SK-N-SH treated with all-trans-retinoic acid at 6 μM for 48 hours (cell line): ENCODE measurements at regions not wholly inside any gene's neighbourhood (a gene's known extent, or its start where the extent isn't known, plus 50 kb on each side); places are given as distances from the start of the nearest gene placed in this dataset.

Experiments
- ATAC-seq: fragments of 200-7000 bp; cut with Tn5 transposase; 3 replicates; pipeline ENCODE4 v1.9.1; 2020; ENCODE audit warnings: mild to moderate bottlenecking, moderate library complexity
- ARNTL ChIP-seq: fragments of 450-650 bp; formaldehyde crosslinking; IDR thresholded peaks from 2 replicates; pipeline ENCODE4 v1.5.0; 2020; ENCODE audit warnings: low read depth, mild to moderate bottlenecking, moderate library complexity, borderline replicate concordance
- CSDC2 ChIP-seq: fragments of 250-450 bp; sonication (Bioruptor Pico); IDR thresholded peaks from 2 replicates; pipeline ENCODE4 v1.5.0; 2020; ENCODE audit warnings: mild to moderate bottlenecking, moderate library complexity
- GLIS3 ChIP-seq: fragments of 250-450 bp; sonication (Bioruptor Pico); IDR thresholded peaks from 2 replicates; pipeline ENCODE4 v1.5.0; 2020; ENCODE audit warnings: mild to moderate bottlenecking, moderate library complexity
- ISL1 ChIP-seq: fragments of 250-450 bp; sonication (Bioruptor Pico); IDR thresholded peaks from 2 replicates; pipeline ENCODE4 v2.1.2; 2022; ENCODE audit warnings: mild to moderate bottlenecking, moderate library complexity
- PPARA ChIP-seq: fragments of 250-450 bp; sonication (Bioruptor Pico); IDR thresholded peaks from 2 replicates; pipeline ENCODE4 v1.5.0; 2020; ENCODE audit warnings: mild to moderate bottlenecking, borderline replicate concordance
- SNAI2 ChIP-seq: fragments of 250-450 bp; sonication (Bioruptor Pico); IDR thresholded peaks from 2 replicates; pipeline ENCODE4 v1.5.0; 2020; ENCODE audit warnings: mild to moderate bottlenecking, moderate library complexity
- TCF4 ChIP-seq: fragments of 250-450 bp; sonication (Bioruptor Pico); IDR thresholded peaks from 2 replicates; pipeline ENCODE4 v1.8.0; 2021; ENCODE audit warnings: mild to moderate bottlenecking, moderate library complexity, borderline replicate concordance
- TOX ChIP-seq: fragments of 250-450 bp; sonication (Bioruptor Pico); IDR thresholded peaks from 2 replicates; pipeline ENCODE4 v1.8.0; 2021; ENCODE audit warnings: mild to moderate bottlenecking, moderate library complexity, borderline replicate concordance
- ZC3H10 ChIP-seq: fragments of 250-450 bp; sonication (Bioruptor Pico); IDR thresholded peaks from 2 replicates; pipeline ENCODE4 v1.5.1; 2021; ENCODE audit warnings: mild to moderate bottlenecking, moderate library complexity
- ZFP30 ChIP-seq: fragments of 450-650 bp; formaldehyde crosslinking; IDR thresholded peaks from 2 replicates; pipeline ENCODE4 v1.5.0; 2022; ENCODE audit warnings: mild to moderate bottlenecking, moderate library complexity
- ZNF565 ChIP-seq: fragments of 450-650 bp; formaldehyde crosslinking; conservative IDR thresholded peaks from 2 replicates; pipeline ENCODE4 v1.5.0; 2020; ENCODE audit warnings: low read depth, mild to moderate bottlenecking, moderate library complexity
- ZNF70 ChIP-seq: fragments of 450-650 bp; formaldehyde crosslinking; IDR thresholded peaks from 2 replicates; pipeline ENCODE4 v1.5.0; 2020; ENCODE audit warnings: mild to moderate bottlenecking, moderate library complexity
- ZNF8 ChIP-seq: fragments of 450-650 bp; formaldehyde crosslinking; IDR thresholded peaks from 2 replicates; pipeline ENCODE4 v1.5.0; 2020; ENCODE audit warnings: mild to moderate bottlenecking, moderate library complexity
- TF ChIP-seq, protein P1 (sequence below): fragments of 250-450 bp; sonication (Bioruptor Pico); IDR thresholded peaks from 2 replicates; pipeline ENCODE4 v1.8.0; 2021; ENCODE audit warnings: low read depth, mild to moderate bottlenecking, moderate library complexity, borderline replicate concordance
- TF ChIP-seq, protein P2 (sequence below): fragments of 250-450 bp; sonication (Bioruptor Pico); IDR thresholded peaks from 2 replicates; pipeline ENCODE4 v1.5.1; 2020; ENCODE audit warnings: low read depth, mild to moderate bottlenecking, moderate library complexity
- TF ChIP-seq, protein P3 (sequence below): fragments of 250-450 bp; sonication (Bioruptor Pico); IDR thresholded peaks from 2 replicates; pipeline ENCODE4 v1.8.0; 2020; ENCODE audit warnings: mild to moderate bottlenecking, moderate library complexity, borderline replicate concordance
- TF ChIP-seq, protein P4 (sequence below): fragments of 250-450 bp; sonication (Bioruptor Pico); IDR thresholded peaks from 2 replicates; pipeline ENCODE4 v1.5.1; 2021; ENCODE audit warnings: mild to moderate bottlenecking, moderate library complexity

DNA sequence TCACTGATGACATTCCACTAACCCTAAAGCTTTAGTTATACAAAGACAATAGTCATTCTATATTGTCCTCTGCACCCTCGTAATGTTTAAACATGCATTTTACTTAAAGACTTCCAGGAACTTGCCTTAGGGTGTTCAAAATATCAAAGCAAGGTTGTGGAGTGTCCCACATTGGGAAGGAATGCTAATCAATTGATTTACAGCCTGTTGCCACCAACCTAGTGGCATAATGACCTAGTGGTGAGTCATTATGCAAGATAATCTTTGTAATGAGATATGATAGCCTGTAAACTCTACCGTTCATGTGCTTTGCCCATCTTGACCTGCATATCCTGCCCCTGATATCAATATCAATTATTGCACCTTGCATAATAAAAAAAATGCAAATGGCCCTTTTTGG lies 542.9 kb downstream of the CDH9 start (continued):
- TF ChIP-seq, protein P1, sequence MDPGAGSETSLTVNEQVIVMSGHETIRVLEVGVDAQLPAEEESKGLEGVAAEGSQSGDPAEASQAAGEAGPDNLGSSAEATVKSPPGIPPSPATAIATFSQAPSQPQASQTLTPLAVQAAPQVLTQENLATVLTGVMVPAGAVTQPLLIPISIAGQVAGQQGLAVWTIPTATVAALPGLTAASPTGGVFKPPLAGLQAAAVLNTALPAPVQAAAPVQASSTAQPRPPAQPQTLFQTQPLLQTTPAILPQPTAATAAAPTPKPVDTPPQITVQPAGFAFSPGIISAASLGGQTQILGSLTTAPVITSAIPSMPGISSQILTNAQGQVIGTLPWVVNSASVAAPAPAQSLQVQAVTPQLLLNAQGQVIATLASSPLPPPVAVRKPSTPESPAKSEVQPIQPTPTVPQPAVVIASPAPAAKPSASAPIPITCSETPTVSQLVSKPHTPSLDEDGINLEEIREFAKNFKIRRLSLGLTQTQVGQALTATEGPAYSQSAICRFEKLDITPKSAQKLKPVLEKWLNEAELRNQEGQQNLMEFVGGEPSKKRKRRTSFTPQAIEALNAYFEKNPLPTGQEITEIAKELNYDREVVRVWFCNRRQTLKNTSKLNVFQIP (CRISPR knock-in tag): no peak

DNA sequence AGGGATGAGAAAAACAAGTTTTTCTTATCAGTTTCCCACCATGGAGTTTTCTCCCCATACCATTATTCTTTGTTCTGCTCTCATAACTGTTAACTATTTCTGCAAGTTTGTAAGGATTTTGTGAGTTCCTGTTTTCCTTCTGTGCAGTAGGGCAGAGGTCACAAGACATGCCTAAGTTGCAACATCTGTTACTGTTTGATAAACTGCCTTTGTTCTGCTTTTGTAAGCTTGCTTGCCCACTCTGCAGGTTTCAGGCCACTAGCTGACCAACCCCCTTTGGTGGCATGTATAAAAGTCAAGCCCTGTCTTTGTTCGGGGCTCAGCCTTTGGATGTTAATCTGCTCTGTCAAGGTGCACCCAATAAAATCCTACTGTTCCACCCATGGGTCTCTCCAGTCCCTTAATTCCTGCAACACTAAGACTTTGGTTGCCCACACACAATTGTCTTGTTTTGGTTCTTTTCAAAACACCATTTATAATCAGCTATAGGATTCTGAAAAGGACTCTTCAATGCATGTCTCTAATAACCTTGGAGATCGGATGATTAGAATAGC lies 545.4 kb downstream of the CDH9 start:
- no peak for ATAC-seq

DNA sequence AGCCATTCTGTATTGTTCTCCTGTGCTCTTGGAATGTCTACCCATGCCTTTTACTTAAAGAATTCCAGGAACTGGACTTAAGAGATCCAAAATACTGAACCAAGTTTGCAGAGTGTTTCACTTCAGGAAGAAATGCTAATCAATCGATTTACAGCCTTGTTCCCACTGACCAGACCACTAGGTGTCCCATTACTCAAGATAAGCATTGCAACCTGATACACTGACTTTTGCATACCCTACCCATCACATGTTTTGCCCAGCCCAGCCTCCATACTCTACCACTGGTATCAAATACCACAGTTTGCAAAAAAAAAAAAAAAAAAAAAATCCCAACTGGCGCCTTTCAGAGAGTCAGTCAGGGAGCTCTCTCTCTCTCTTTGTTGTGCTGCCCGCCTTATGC lies 550.8 kb downstream of the CDH9 start:
- TF ChIP-seq, protein P1 (CRISPR knock-in tag): no peak
- no peak for TF ChIP-seq ZNF8 (CRISPR knock-in tag)
- no peak for TF ChIP-seq ZFP30 (CRISPR knock-in tag)
- TF ChIP-seq SNAI2: no peak
- TF ChIP-seq, protein P2, sequence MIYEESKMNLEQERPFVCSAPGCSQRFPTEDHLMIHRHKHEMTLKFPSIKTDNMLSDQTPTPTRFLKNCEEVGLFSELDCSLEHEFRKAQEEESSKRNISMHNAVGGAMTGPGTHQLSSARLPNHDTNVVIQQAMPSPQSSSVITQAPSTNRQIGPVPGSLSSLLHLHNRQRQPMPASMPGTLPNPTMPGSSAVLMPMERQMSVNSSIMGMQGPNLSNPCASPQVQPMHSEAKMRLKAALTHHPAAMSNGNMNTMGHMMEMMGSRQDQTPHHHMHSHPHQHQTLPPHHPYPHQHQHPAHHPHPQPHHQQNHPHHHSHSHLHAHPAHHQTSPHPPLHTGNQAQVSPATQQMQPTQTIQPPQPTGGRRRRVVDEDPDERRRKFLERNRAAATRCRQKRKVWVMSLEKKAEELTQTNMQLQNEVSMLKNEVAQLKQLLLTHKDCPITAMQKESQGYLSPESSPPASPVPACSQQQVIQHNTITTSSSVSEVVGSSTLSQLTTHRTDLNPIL (CRISPR knock-in tag): no peak
- TF ChIP-seq, protein P3, sequence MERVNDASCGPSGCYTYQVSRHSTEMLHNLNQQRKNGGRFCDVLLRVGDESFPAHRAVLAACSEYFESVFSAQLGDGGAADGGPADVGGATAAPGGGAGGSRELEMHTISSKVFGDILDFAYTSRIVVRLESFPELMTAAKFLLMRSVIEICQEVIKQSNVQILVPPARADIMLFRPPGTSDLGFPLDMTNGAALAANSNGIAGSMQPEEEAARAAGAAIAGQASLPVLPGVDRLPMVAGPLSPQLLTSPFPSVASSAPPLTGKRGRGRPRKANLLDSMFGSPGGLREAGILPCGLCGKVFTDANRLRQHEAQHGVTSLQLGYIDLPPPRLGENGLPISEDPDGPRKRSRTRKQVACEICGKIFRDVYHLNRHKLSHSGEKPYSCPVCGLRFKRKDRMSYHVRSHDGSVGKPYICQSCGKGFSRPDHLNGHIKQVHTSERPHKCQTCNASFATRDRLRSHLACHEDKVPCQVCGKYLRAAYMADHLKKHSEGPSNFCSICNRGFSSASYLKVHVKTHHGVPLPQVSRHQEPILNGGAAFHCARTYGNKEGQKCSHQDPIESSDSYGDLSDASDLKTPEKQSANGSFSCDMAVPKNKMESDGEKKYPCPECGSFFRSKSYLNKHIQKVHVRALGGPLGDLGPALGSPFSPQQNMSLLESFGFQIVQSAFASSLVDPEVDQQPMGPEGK (CRISPR knock-in tag): no peak
- TF ChIP-seq PPARA (CRISPR knock-in tag): no peak
- TF ChIP-seq ZNF565 (CRISPR knock-in tag): no peak
- no peak for TF ChIP-seq TCF4 (CRISPR knock-in tag)
- TF ChIP-seq, protein P4, sequence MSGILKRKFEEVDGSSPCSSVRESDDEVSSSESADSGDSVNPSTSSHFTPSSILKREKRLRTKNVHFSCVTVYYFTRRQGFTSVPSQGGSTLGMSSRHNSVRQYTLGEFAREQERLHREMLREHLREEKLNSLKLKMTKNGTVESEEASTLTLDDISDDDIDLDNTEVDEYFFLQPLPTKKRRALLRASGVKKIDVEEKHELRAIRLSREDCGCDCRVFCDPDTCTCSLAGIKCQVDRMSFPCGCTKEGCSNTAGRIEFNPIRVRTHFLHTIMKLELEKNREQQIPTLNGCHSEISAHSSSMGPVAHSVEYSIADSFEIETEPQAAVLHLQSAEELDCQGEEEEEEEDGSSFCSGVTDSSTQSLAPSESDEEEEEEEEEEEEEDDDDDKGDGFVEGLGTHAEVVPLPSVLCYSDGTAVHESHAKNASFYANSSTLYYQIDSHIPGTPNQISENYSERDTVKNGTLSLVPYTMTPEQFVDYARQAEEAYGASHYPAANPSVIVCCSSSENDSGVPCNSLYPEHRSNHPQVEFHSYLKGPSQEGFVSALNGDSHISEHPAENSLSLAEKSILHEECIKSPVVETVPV: no peak
- TF ChIP-seq ZNF70 (CRISPR knock-in tag): no peak
- no peak for TF ChIP-seq ZC3H10 (CRISPR knock-in tag)
- TF ChIP-seq ISL1 (CRISPR knock-in tag): no peak
- no peak for TF ChIP-seq GLIS3 (CRISPR knock-in tag)
- no peak for TF ChIP-seq CSDC2
- no peak for ATAC-seq

More for the DNA sequence above, 545.4 kb downstream of the CDH9 start:
- TF ChIP-seq, protein P2 (CRISPR knock-in tag): no peak
- no peak for TF ChIP-seq GLIS3 (CRISPR knock-in tag)
- TF ChIP-seq, protein P1 (CRISPR knock-in tag): no peak
- no peak for TF ChIP-seq TOX
- TF ChIP-seq ZNF565 (CRISPR knock-in tag): no peak
- TF ChIP-seq ZFP30 (CRISPR knock-in tag): no peak
- TF ChIP-seq TCF4 (CRISPR knock-in tag): no peak
- no peak for TF ChIP-seq ARNTL
- TF ChIP-seq ZNF70 (CRISPR knock-in tag): no peak
- no peak for TF ChIP-seq SNAI2
- TF ChIP-seq, protein P4: no peak
- TF ChIP-seq, all 23 proteins: peak for 0
